ENCODE measurements at regions not wholly inside any gene's neighbourhood (a gene's known extent, or its start where the extent isn't known, plus 50 kb on each side); places are given as distances from the start of the nearest gene placed in this dataset.

- Histone ChIP-seq H3K9me3 (no peaks in the 10 kb centered on the region), H3K4me3 (no peak overlapping the region), H3K27me3 (no peaks in the 10 kb centered on the region), H3K4me1 (peaks cover 0 to 32% of the 10 kb centered on the region in 2 donors), H3K36me3 (no peaks in the 10 kb centered on the region), H3K27ac (peak overlapping the region; percentile 21 to 68)
- no peak for TF ChIP-seq CTCF (IDR thresholded peaks at IDR 0.05)
- DNase-seq (ENCODE audit: low spot score), result peak; percentile 70
Observed at GRCh38 chr10:10891124-10892082, 126.3 kb upstream of the CELF2 start.

GRCh38 chr10:10892290-10892875 is 125.3 kb upstream of the CELF2 start:
- no peaks in the 10 kb centered on the region for H3K27me3 ChIP-seq
- no peak for DNase-seq (ENCODE audit: low spot score)
- no peaks in the 10 kb centered on the region for H3K9me3 ChIP-seq
- H3K4me1 ChIP-seq, result peaks cover 0 to 22% of the 10 kb centered on the region in 2 donors
- H3K36me3 ChIP-seq, result no peaks in the 10 kb centered on the region
- H3K4me3 ChIP-seq, result no peak overlapping the region
- no peak for TF ChIP-seq CTCF (IDR thresholded peaks at IDR 0.05)
- peak overlapping the region in 1 of 2 donors; percentile 68 for H3K27ac ChIP-seq

GRCh38 chr10:10897400-10897799 is 120.3 kb upstream of the CELF2 start:
- no peak overlapping the region for H3K27ac ChIP-seq
- peaks cover 0 to 7% of the 10 kb centered on the region in 2 donors for H3K4me1 ChIP-seq
- DNase-seq (ENCODE audit: low spot score), result no peak
- no peaks in the 10 kb centered on the region for H3K36me3 ChIP-seq
- no peak for TF ChIP-seq CTCF (IDR thresholded peaks at IDR 0.05)
- H3K27me3 ChIP-seq, result no peaks in the 10 kb centered on the region
- no peak overlapping the region for H3K4me3 ChIP-seq
- H3K9me3 ChIP-seq, result no peaks in the 10 kb centered on the region

- Histone ChIP-seq H3K4me1 (no peaks in the 10 kb centered on the region), H3K4me3 (no peak overlapping the region), H3K36me3 (no peaks in the 10 kb centered on the region), H3K9me3 (no peaks in the 10 kb centered on the region), H3K27me3 (no peaks in the 10 kb centered on the region), H3K27ac (no peak overlapping the region)
- no peak for DNase-seq (ENCODE audit: low spot score)
- TF ChIP-seq CTCF (IDR thresholded peaks at IDR 0.05), result no peak
Observed at GRCh38 chr10:10901906-10902305, 115.8 kb upstream of the CELF2 start.

- no peaks in the 10 kb centered on the region for H3K27me3 ChIP-seq
- no peak overlapping the region for H3K27ac ChIP-seq
- H3K9me3 ChIP-seq, result no peaks in the 10 kb centered on the region
- H3K4me3 ChIP-seq, result no peak overlapping the region
- DNase-seq (ENCODE audit: low spot score), result no peak
- no peaks in the 10 kb centered on the region for H3K4me1 ChIP-seq
- H3K36me3 ChIP-seq, result no peaks in the 10 kb centered on the region
- no peak for TF ChIP-seq CTCF (IDR thresholded peaks at IDR 0.05)
Observed at GRCh38 chr10:10902951-10903350, 114.7 kb upstream of the CELF2 start.

Data from right atrium auricular region (tissue), 2 donors.